ENCODE measurements at regions not wholly inside any gene's neighbourhood (a gene's known extent, or its start where the extent isn't known, plus 50 kb on each side); places are given as distances from the start of the nearest gene placed in this dataset.
A peak's percentile ranks its signal among the peaks of the same experiment; 100 is the strongest.

DNA sequence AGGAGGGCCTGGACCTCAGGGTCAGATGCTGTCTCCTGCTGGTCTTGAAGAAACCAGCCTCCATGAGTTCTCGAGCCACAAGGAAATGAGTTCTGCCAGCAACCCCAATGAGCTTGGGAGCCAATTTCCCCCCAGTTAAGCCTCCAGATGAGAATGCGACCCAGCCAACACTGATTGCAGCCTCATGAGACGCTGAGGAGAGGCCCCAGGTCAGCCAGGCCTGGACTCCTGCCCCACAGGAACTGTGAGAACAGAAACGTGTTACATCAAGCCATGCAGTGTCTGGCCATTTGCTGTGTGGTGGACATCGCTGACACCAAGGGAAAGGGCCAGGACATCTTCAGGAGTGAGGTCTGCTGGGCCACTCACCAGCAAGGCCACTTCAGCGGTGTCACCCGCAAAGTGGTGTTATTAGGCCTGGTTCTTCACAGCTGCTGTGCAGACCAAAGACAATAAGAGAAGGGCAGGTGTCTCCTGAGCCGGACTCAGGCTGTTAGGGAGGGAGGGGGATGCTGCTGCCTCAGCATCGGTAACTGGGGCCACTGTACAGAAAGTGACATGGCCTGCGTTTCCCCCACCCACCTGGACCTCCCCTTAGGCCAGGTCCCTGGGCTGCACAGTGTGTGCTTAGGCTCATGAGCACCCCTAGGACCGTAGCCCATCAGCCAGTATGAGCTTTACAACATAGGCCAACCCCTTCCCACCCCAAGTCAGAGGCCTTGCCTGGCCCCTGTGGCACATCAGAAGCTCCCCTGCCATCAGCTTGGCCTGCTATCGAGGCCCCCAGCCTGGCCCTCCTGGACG, 272.4 kb upstream of the RTL1 start:
- Histone ChIP-seq H2AFZ (ENCODE audit: low read depth) (no peak overlapping the region), H3K9me2 (no peaks in the 10 kb centered on the region), H3F3A (replicated peaks; ENCODE audit: insufficient read depth) (no peaks in the 10 kb centered on the region), H3K9ac (no peak overlapping the region), H3K27ac (ENCODE audit: low read depth in 2 of 2, low read length in 1 of 2) (peak overlapping the region in 1 of 2 experiments; percentile 92; a peak in 2 of 4 replicates), H3K9me3 (no peaks in the 10 kb centered on the region), H3K27me3 (ENCODE audit: insufficient read depth) (no peaks in the 10 kb centered on the region), H3K4me2 (no peak overlapping the region), H4K20me1 (ENCODE audit: insufficient read depth) (no peaks in the 10 kb centered on the region), H3K4me3 (ENCODE audit: low read depth in 2 of 2, low read length in 1 of 2) (no peak overlapping the region), H3K36me3 (replicated peaks in 1 of 2; ENCODE audit: control insufficient read depth in 1 of 2, insufficient read depth in 2 of 2, low read length in 1 of 2) (no peaks in the 10 kb centered on the region), H3K4me1 (ENCODE audit: control insufficient read depth in 1 of 2, insufficient read depth in 2 of 2, low read depth in 1 of 2, low read length in 1 of 2) (peaks cover 0 to 47% of the 10 kb centered on the region in 2 experiments; a peak in 1 of 4 replicates), H3K79me2 (ENCODE audit: insufficient read depth) (no peaks in the 10 kb centered on the region)
- POLR2A ChIA-PET: interaction anchor here (1.0 to 2.1 kb wide), 3 partner anchors 44 to 53 kb away, joined by 4 to 6 read pairs (median 4); no protein-coding TSS in a partner anchor
- peak; percentile 7 for DNase-seq
- CTCF ChIA-PET: interaction anchor here (0.7 to 1.7 kb wide), 3 partner anchors 48 to 463 kb away, joined by 3 to 6 read pairs (median 3); no protein-coding TSS in a partner anchor
- WGBS (ENCODE audit: low lambda C conversion rate): 41% methylated on average over 11 of the region's 13 CpGs
- TF ChIP-seq TEAD4 (IDR thresholded peaks at IDR 0.05; ENCODE audit: borderline replicate concordance, insufficient read depth) (no peak), FOSL2 (IDR thresholded peaks at IDR 0.05; ENCODE audit: borderline replicate concordance, low read depth) (no peak), EZH2phosphoT487 (IDR thresholded peaks at IDR 0.05; ENCODE audit: borderline replicate concordance, low read depth) (no peak), RAD21 (IDR thresholded peaks at IDR 0.05; ENCODE audit: low read length) (no peak), TAF1 (IDR thresholded peaks at IDR 0.05; ENCODE audit: borderline replicate concordance, low read depth, low read length) (no peak), MEF2A (IDR thresholded peaks at IDR 0.05; ENCODE audit: borderline replicate concordance, low read depth) (no peak)

DNA sequence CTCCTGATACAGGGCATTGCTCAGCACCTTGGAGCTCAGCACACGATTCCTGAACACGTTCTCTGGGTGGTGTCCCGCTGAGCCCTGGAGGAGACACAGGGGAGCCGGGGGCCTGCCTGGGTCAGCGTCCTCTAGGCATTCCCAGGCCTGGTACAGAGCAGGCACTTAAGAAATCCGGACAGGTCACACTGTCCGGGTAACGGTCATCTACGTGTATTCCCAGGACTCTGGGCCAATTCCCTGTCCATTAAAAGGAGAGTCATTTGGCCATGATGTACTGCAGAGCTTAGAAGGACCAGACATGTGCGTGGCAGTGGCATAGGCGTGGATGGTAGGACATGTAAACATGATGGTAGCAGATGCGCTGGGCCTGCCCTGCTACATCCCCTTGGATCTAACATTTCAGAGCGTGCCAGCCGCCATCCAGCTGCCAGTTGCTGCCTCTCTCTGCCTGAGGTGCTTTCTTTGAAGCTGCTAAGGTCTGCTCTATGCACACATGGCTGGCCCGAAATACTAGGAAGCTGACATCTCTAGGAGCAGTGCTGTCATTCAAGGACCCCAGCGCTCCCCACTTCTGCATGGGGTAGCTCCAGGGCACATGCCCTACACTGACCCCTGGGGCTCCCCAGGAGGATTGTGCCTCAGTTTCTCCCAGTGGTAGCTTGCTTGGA, 273.1 kb upstream of the RTL1 start:
- no peak overlapping the region for H3K4me2 ChIP-seq
- no peaks in the 10 kb centered on the region for H3K9me2 ChIP-seq
- CTCF ChIA-PET: interaction anchor here (0.6 to 1.7 kb wide), 7 partner anchors 9 to 463 kb away, joined by 3 to 6 read pairs (median 3); no protein-coding TSS in a partner anchor
- peak overlapping the region in 1 of 2 experiments; percentile 92; a peak in 2 of 4 replicates for H3K27ac ChIP-seq (ENCODE audit: low read depth in 2 of 2, low read length in 1 of 2)
- no peak overlapping the region for H3K9ac ChIP-seq
- no peaks in the 10 kb centered on the region for H3K79me2 ChIP-seq (ENCODE audit: insufficient read depth)
- no peak overlapping the region for H3K4me3 ChIP-seq (ENCODE audit: low read depth in 2 of 2, low read length in 1 of 2)
- H4K20me1 ChIP-seq (ENCODE audit: insufficient read depth): no peaks in the 10 kb centered on the region
- H2AFZ ChIP-seq (ENCODE audit: low read depth): no peak overlapping the region
- peak; percentile 72 for DNase-seq
- H3K36me3 ChIP-seq (replicated peaks in 1 of 2; ENCODE audit: control insufficient read depth in 1 of 2, insufficient read depth in 2 of 2, low read length in 1 of 2): no peaks in the 10 kb centered on the region
- 38% methylated on average over 6 of the region's 16 CpGs for WGBS (ENCODE audit: low lambda C conversion rate)
- POLR2A ChIA-PET: interaction anchor here (0.9 to 2.1 kb wide), 5 partner anchors 45 to 502 kb away, joined by 3 to 6 read pairs (median 4); no protein-coding TSS in a partner anchor
- no peaks in the 10 kb centered on the region for H3K27me3 ChIP-seq (ENCODE audit: insufficient read depth)
- H3F3A ChIP-seq (replicated peaks; ENCODE audit: insufficient read depth): no peaks in the 10 kb centered on the region
- H3K9me3 ChIP-seq: no peaks in the 10 kb centered on the region
- H3K4me1 ChIP-seq (ENCODE audit: control insufficient read depth in 1 of 2, insufficient read depth in 2 of 2, low read depth in 1 of 2, low read length in 1 of 2): peaks cover 0 to 47% of the 10 kb centered on the region in 2 experiments; a peak in 1 of 4 replicates
- TF ChIP-seq CHD2 (IDR thresholded peaks at IDR 0.05; ENCODE audit: low read length, partially characterized antibody) (peak; percentile 53), TAF1 (IDR thresholded peaks at IDR 0.05; ENCODE audit: borderline replicate concordance, low read depth, low read length) (no peak), SMC3 (IDR thresholded peaks at IDR 0.05; ENCODE audit: low read depth, low read length) (no peak), TCF12 (IDR thresholded peaks at IDR 0.05) (no peak), POLR2AphosphoS5 (IDR thresholded peaks at IDR 0.05; ENCODE audit: low read depth, low read length) (no peak), GATA2 (CRISPR knock-in tag; IDR thresholded peaks at IDR 0.05) (peak; percentile 37; the same call in 1 of the 2 replicates), RAD21 (IDR thresholded peaks at IDR 0.05; ENCODE audit: low read length) (0 out of 2 replicates have a peak, but pooled peaks have one; percentile 3), MXI1 (IDR thresholded peaks at IDR 0.05; ENCODE audit: low read depth, low read length) (peak; percentile 56; the same call in 1 of the 2 replicates), RCOR1 (IDR thresholded peaks at IDR 0.05; ENCODE audit: low read length) (peak; percentile 47; the same call in 1 of the 2 replicates), EZH2phosphoT487 (IDR thresholded peaks at IDR 0.05; ENCODE audit: borderline replicate concordance, low read depth) (no peak), EP300 (IDR thresholded peaks at IDR 0.05; ENCODE audit: borderline replicate concordance in 1 of 2, low read depth in 1 of 2, low read length in 1 of 2) (no peak; a peak in 1 of 4 replicates), GABPA (IDR thresholded peaks at IDR 0.05; ENCODE audit: low read depth) (no peak), RFX5 (IDR thresholded peaks at IDR 0.05; ENCODE audit: low read length) (no peak), RXRA (IDR thresholded peaks at IDR 0.05; ENCODE audit: borderline replicate concordance, low read depth) (no peak), FOXJ3 (CRISPR knock-in tag; IDR thresholded peaks at IDR 0.05) (0 out of 2 replicates have a peak, but pooled peaks have one; percentile 3)
- TF ChIP-seq, protein P1, sequence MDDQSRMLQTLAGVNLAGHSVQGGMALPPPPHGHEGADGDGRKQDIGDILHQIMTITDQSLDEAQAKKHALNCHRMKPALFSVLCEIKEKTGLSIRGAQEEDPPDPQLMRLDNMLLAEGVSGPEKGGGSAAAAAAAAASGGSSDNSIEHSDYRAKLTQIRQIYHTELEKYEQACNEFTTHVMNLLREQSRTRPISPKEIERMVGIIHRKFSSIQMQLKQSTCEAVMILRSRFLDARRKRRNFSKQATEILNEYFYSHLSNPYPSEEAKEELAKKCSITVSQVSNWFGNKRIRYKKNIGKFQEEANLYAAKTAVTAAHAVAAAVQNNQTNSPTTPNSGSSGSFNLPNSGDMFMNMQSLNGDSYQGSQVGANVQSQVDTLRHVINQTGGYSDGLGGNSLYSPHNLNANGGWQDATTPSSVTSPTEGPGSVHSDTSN (IDR thresholded peaks at IDR 0.05): no peak
- TF ChIP-seq, protein P2, sequence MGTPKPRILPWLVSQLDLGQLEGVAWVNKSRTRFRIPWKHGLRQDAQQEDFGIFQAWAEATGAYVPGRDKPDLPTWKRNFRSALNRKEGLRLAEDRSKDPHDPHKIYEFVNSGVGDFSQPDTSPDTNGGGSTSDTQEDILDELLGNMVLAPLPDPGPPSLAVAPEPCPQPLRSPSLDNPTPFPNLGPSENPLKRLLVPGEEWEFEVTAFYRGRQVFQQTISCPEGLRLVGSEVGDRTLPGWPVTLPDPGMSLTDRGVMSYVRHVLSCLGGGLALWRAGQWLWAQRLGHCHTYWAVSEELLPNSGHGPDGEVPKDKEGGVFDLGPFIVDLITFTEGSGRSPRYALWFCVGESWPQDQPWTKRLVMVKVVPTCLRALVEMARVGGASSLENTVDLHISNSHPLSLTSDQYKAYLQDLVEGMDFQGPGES (IDR thresholded peaks at IDR 0.05; ENCODE audit: low read depth, low read length): no peak
- TF ChIP-seq, protein P3, sequence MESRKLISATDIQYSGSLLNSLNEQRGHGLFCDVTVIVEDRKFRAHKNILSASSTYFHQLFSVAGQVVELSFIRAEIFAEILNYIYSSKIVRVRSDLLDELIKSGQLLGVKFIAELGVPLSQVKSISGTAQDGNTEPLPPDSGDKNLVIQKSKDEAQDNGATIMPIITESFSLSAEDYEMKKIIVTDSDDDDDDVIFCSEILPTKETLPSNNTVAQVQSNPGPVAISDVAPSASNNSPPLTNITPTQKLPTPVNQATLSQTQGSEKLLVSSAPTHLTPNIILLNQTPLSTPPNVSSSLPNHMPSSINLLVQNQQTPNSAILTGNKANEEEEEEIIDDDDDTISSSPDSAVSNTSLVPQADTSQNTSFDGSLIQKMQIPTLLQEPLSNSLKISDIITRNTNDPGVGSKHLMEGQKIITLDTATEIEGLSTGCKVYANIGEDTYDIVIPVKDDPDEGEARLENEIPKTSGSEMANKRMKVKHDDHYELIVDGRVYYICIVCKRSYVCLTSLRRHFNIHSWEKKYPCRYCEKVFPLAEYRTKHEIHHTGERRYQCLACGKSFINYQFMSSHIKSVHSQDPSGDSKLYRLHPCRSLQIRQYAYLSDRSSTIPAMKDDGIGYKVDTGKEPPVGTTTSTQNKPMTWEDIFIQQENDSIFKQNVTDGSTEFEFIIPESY (IDR thresholded peaks at IDR 0.05; ENCODE audit: borderline replicate concordance, low read depth): no peak

Measured in SK-N-SH (cell line).